Karpas-422 (cell line): ENCODE measurements at regions not wholly inside any gene's neighbourhood (a gene's known extent, or its start where the extent isn't known, plus 50 kb on each side); places are given as distances from the start of the nearest gene placed in this dataset.

Experiments
- DNase-seq: peaks from one replicate; pipeline ENCODE4 v3.0.0-alpha.2; 2015
- H2AFZ ChIP-seq: fragments of 200-600 bp; sonication (generic); 2 replicates; pipeline ENCODE4 v1.6.1; 2014; ENCODE audit warnings: antibody characterized with exemption, low read length, mixed read lengths
- H3K27ac ChIP-seq: fragments of 200-600 bp; sonication (generic); 2 replicates; pipeline ENCODE4 v1.5.1; 2014; ENCODE audit warnings: mild to moderate bottlenecking, low read length, moderate library complexity
- H3K27me3 ChIP-seq: fragments of 200-600 bp; sonication (generic); 2 replicates; pipeline ENCODE4 v1.6.1; 2014; ENCODE audit warnings: low read length, mixed read lengths
- H3K36me3 ChIP-seq: fragments of 200-600 bp; sonication (generic); 2 replicates; pipeline ENCODE4 v1.6.1; 2014; ENCODE audit warnings: low read length, mixed read lengths; ENCODE audit not compliant: insufficient read depth
- H3K4me1 ChIP-seq: fragments of 200-600 bp; sonication (generic); 2 replicates; pipeline ENCODE4 v1.6.1; 2014; ENCODE audit warnings: mild to moderate bottlenecking, low read length, mixed read lengths
- H3K4me2 ChIP-seq: fragments of 200-600 bp; sonication (generic); 2 replicates; pipeline ENCODE4 v1.6.1; 2014; ENCODE audit warnings: low read length, low read depth, mild to moderate bottlenecking; ENCODE audit not compliant: poor library complexity, severe bottlenecking
- H3K4me3 ChIP-seq: fragments of 200-600 bp; sonication (generic); 2 replicates; pipeline ENCODE4 v1.5.1; 2014; ENCODE audit warnings: mild to moderate bottlenecking, antibody characterized with exemption, low read length, mixed read lengths
- H3K79me2 ChIP-seq: fragments of 200-600 bp; sonication (generic); 2 replicates; pipeline ENCODE4 v1.6.1; 2014; ENCODE audit warnings: mild to moderate bottlenecking, low read length, mixed read lengths
- H3K9ac ChIP-seq: fragments of 200-600 bp; sonication (generic); 2 replicates; pipeline ENCODE4 v1.6.0; 2014; ENCODE audit warnings: low read length
- H3K9me2 ChIP-seq: fragments of 200-600 bp; sonication (generic), shearing (Covaris generic); replicated peaks from 2 replicates; pipeline ENCODE4 v1.6.0; 2014; ENCODE audit warnings: mild to moderate bottlenecking, low read length, moderate library complexity; ENCODE audit not compliant: insufficient read depth
- H3K9me3 ChIP-seq: fragments of 300-700, 200-600 bp; sonication (generic); 2 replicates; pipeline ENCODE4 v1.6.1; 2014; ENCODE audit warnings: low read length, mixed read lengths
- H4K20me1 ChIP-seq: fragments of 200-600 bp; sonication (generic); 2 replicates; pipeline ENCODE4 v1.6.1; 2014; ENCODE audit warnings: mild to moderate bottlenecking, antibody characterized with exemption, low read length, low read depth; ENCODE audit not compliant: insufficient read depth

GRCh38 chr1:244964112-244964971, 100.0 kb upstream of the HNRNPU start:
- Histone ChIP-seq H2AFZ (no peak overlapping the region), H3K27me3 (no peaks in the 10 kb centered on the region), H3K4me3 (no peak overlapping the region), H3K36me3 (no peaks in the 10 kb centered on the region), H3K9me2 (no peaks in the 10 kb centered on the region), H3K4me1 (peaks cover 3% of the 10 kb centered on the region), H3K79me2 (no peaks in the 10 kb centered on the region), H3K27ac (no peak overlapping the region), H4K20me1 (no peaks in the 10 kb centered on the region), H3K9me3 (no peaks in the 10 kb centered on the region), H3K4me2 (no peak overlapping the region), H3K9ac (no peak overlapping the region)
- DNase-seq = no peak

GRCh38 chr1:244963231-244963826, 99.0 kb upstream of the HNRNPU start:
- Histone ChIP-seq H3K4me1 (no peaks in the 10 kb centered on the region), H3K9ac (no peak overlapping the region), H3K9me2 (no peaks in the 10 kb centered on the region), H3K36me3 (no peaks in the 10 kb centered on the region), H3K27ac (no peak overlapping the region), H3K27me3 (no peaks in the 10 kb centered on the region), H2AFZ (no peak overlapping the region), H3K4me3 (no peak overlapping the region), H3K4me2 (no peak overlapping the region), H4K20me1 (no peaks in the 10 kb centered on the region), H3K79me2 (no peaks in the 10 kb centered on the region), H3K9me3 (no peaks in the 10 kb centered on the region)
- no peak for DNase-seq

GRCh38 chr1:244962130-244962529, 97.8 kb upstream of the HNRNPU start:
- Histone ChIP-seq H3K79me2 (no peaks in the 10 kb centered on the region), H3K9ac (no peak overlapping the region), H3K4me1 (no peaks in the 10 kb centered on the region), H3K27me3 (no peaks in the 10 kb centered on the region), H2AFZ (no peak overlapping the region), H3K9me3 (no peaks in the 10 kb centered on the region), H3K36me3 (no peaks in the 10 kb centered on the region), H4K20me1 (no peaks in the 10 kb centered on the region), H3K4me2 (no peak overlapping the region), H3K27ac (no peak overlapping the region), H3K4me3 (no peak overlapping the region), H3K9me2 (no peaks in the 10 kb centered on the region)
- DNase-seq = no peak

DNA sequence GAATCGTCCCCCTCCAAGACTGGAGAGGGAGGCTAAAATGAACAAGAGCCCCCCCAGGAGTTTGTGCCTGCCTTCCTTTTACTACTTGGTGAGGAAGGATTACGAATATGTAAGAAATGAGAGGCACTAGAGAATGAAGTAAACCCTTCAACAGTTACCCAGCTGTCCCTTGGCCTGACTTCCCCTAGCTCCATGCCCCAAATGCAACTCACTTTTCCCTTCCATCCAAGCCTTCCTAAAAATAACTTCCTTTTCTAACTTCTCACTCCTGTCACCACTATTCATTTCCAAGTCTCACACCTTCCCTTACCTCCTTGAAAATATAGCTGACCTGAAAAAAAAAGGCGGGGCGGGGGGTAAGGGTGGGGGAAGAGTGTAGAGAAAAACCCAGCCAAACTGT, 96.6 kb upstream of the HNRNPU start:
- H3K9ac ChIP-seq = no peak overlapping the region
- H3K27ac ChIP-seq = no peak overlapping the region
- H3K9me3 ChIP-seq = no peaks in the 10 kb centered on the region

DNA sequence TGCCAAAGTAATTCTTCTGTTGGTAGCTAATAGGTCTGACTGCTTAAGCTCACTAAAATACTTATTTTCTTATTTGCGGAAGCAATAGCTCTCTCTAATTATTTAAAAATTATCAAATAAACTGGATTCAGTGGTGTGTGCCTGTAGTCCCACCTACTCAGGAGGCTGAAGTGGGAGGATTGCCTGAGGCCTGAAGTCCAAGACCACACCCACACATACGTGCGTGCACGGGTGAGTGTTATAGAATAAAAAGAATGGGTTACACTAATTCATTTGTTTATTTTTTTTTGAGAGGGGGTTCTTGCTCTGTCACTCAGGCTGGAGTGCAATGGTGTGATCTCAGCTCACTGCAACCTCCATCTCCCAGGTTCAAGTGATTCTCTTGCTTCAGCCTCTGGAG, 94.2 kb upstream of the HNRNPU start:
- Histone ChIP-seq H3K27ac (no peak overlapping the region), H3K9me2 (no peaks in the 10 kb centered on the region), H3K79me2 (no peaks in the 10 kb centered on the region), H3K27me3 (no peaks in the 10 kb centered on the region), H3K9me3 (no peaks in the 10 kb centered on the region), H3K4me2 (no peak overlapping the region), H3K4me1 (no peaks in the 10 kb centered on the region), H4K20me1 (no peaks in the 10 kb centered on the region), H2AFZ (no peak overlapping the region), H3K9ac (no peak overlapping the region), H3K36me3 (no peaks in the 10 kb centered on the region), H3K4me3 (no peak overlapping the region)
- no peak for DNase-seq

More for the DNA sequence above, 96.6 kb upstream of the HNRNPU start:
- no peaks in the 10 kb centered on the region for H4K20me1 ChIP-seq
- H3K36me3 ChIP-seq = no peaks in the 10 kb centered on the region
- DNase-seq = no peak
- H3K4me2 ChIP-seq = no peak overlapping the region
- no peaks in the 10 kb centered on the region for H3K79me2 ChIP-seq
- H3K4me1 ChIP-seq = no peaks in the 10 kb centered on the region
- no peaks in the 10 kb centered on the region for H3K9me2 ChIP-seq
- no peak overlapping the region for H3K4me3 ChIP-seq
- no peak overlapping the region for H2AFZ ChIP-seq
- no peaks in the 10 kb centered on the region for H3K27me3 ChIP-seq

GRCh38 chr1:244957525-244957924, 93.2 kb upstream of the HNRNPU start:
- Histone ChIP-seq H3K36me3 (no peaks in the 10 kb centered on the region), H3K4me3 (no peak overlapping the region), H4K20me1 (no peaks in the 10 kb centered on the region), H3K9me2 (no peaks in the 10 kb centered on the region), H3K9ac (no peak overlapping the region), H3K27ac (no peak overlapping the region), H3K4me1 (no peaks in the 10 kb centered on the region), H3K79me2 (no peaks in the 10 kb centered on the region), H3K9me3 (no peaks in the 10 kb centered on the region), H3K4me2 (no peak overlapping the region), H2AFZ (no peak overlapping the region), H3K27me3 (no peaks in the 10 kb centered on the region)
- DNase-seq = no peak

- Histone ChIP-seq H3K36me3 (no peaks in the 10 kb centered on the region), H2AFZ (no peak overlapping the region), H3K9me3 (no peaks in the 10 kb centered on the region), H3K4me3 (no peak overlapping the region), H4K20me1 (no peaks in the 10 kb centered on the region), H3K9me2 (no peaks in the 10 kb centered on the region), H3K4me1 (no peaks in the 10 kb centered on the region), H3K9ac (no peak overlapping the region), H3K27ac (no peak overlapping the region), H3K79me2 (no peaks in the 10 kb centered on the region), H3K4me2 (no peak overlapping the region), H3K27me3 (no peaks in the 10 kb centered on the region)
- no peak for DNase-seq
Observed at GRCh38 chr1:244957122-244957521, 92.8 kb upstream of the HNRNPU start.

DNA sequence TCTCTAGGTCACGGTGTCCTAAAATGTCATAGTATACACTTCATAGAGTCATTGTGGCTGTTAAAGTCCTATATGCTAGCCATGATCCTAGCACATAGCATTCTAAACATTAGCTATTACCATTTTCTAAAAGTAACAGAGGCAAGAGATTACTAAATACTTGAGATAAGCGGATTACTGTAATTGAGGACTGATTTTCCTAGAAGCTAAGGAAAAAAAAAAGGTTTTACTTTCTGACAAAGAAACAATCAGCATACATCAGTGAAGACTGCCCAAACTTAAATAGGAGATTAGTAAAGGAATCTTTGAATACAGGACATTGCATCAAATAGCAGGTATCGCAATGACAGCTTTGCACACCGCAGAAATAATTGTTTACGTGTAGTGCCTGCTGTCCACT, 91.3 kb upstream of the HNRNPU start:
- H3K79me2 ChIP-seq = no peaks in the 10 kb centered on the region
- H3K4me2 ChIP-seq = no peak overlapping the region

More for the DNA sequence above, 91.3 kb upstream of the HNRNPU start:
- no peak overlapping the region for H3K9ac ChIP-seq
- no peaks in the 10 kb centered on the region for H3K9me2 ChIP-seq
- H3K27ac ChIP-seq = no peak overlapping the region
- H3K36me3 ChIP-seq = no peaks in the 10 kb centered on the region
- H3K9me3 ChIP-seq = no peaks in the 10 kb centered on the region
- no peak overlapping the region for H2AFZ ChIP-seq
- no peaks in the 10 kb centered on the region for H4K20me1 ChIP-seq
- DNase-seq = no peak
- no peaks in the 10 kb centered on the region for H3K4me1 ChIP-seq
- H3K4me3 ChIP-seq = no peak overlapping the region
- H3K27me3 ChIP-seq = no peaks in the 10 kb centered on the region
